ENCODE measurements at regions not wholly inside any gene's neighbourhood (a gene's known extent, or its start where the extent isn't known, plus 50 kb on each side); places are given as distances from the start of the nearest gene placed in this dataset.
"Not testable (repeated sequence)": the region's sequence is repeated elsewhere in the genome, so short reads cannot be mapped to it uniquely, and the experiment has no call there.

- DNase-seq, result no peak
Observed at GRCh38 chr21:41584603-41585176, 76.7 kb upstream of the TMPRSS2 start.

- DNase-seq, result no peak
Observed at GRCh38 chr21:41583274-41583790, 75.4 kb upstream of the TMPRSS2 start.

- DNase-seq, result no peak
Observed at GRCh38 chr21:41582866-41583265, 74.9 kb upstream of the TMPRSS2 start.

DNA sequence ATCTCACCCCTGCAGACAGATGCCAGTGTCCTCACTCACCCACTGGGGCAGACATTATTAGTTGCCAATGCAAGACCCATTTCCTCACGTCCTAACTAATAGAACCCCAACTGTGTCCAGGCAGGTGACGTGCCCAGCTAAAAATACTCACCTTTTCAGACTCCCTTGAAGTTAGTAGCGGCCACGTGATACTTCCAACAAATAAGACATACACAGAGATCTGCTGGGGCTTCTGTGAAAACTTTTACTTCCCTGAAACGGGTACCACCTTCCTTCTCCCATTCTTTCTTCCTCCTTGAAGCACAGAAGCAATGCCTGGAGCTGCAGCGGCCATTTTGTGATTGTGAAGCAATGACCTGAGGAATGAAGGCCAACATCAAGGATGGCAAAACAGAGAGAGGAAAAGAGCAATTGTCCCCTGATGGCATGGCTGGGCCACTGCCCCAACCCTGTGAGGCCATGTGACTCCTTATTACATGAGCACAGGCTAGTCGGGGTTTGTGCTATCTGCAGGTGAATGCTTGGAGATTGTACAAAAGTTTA, 74.4 kb upstream of the TMPRSS2 start:
- DNase-seq, result no peak

DNA sequence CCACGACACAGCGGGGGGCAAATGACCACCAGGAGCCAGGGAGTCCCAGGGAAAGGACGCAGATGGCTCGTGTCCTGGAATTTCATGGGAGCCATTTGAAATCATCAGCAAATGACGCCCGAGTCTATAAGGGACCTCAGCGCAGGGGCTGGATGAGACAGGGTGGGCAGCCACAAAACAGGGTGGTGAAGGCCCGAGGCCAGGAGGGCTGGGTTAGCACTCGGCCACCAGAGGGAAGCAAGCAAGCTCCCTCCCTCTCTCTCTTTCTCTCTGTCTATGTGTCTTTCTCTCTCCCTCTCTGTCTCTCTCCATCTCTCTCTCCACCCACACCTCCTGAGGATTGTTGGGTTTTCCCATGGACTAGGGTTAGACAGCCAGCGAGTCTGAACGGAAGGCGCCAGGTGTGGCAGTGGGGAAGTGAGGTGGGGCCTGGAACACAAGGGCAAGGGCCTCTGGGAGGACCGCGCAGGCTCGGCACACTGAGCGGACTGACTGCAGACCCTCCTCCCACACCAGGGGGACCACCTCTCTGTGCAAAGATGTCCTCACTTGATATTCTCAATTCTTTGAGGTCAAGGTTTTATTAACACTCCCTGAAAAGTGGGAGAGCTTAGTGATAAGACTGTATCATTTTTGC, 73.8 kb upstream of the TMPRSS2 start:
- DNase-seq, result no peak

GRCh38 chr21:41580758-41581554, 73.0 kb upstream of the TMPRSS2 start:
- no peak for DNase-seq

DNA sequence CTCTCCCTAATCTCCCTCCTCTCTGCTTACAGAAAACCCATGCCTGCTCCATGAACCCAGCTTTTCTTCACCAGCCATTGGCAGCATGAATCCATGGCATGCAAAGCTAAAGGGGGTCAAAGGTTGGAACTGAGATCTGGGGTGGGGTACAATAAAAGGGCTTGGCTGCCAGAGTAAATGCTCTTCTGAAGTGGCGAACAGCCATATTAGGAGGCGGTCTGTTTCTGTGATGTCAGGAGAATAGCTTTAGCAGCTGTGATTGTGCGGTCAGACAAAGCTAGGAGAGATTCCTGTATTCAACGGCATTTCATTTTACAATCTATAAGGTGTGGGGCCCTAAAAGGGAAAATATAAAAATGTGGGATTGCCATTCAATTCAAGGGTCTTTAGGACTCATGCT, 71.7 kb upstream of the TMPRSS2 start:
- DNase-seq, result no peak

DNA sequence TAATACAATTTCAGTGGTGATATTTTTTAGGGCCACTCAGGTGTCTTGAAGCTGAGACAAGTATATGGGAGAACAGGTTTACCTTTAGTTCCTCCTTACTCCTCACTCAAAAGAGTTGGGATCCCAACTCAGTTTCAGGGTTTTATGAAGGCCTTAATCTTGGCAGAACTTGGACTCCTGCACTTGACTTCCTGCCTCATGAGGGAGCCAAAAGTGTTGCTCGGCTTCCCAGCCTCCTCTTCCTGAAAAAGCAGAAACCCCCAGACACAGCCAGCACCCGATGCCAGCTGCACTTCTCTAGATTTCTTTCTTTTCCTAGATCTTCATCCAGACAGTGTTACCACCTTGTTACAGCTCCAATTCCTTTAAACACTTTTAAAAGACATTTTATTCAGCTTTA, 70.8 kb upstream of the TMPRSS2 start:
- no peak for DNase-seq

DNA sequence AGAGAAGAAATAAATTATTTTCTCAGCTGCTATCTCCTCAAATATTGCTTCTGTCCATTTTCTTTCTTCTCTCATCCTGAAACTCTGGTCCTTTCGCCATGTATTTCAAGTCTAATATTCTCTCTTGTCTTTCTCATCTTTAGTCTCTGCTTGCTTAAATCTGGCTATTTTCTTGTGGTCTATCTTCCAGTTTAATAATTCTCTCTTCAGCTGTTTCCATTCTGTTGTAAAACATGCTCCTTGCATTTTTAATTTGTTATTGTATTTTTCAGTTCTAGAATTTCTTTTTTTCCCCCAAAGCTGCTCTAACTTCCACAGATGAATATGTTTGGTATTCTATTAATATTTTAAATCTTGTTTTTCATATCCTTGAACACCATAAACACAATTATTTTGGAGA, 70.1 kb upstream of the TMPRSS2 start:
- DNase-seq, result no peak

GRCh38 chr21:41576013-41576615, 68.2 kb upstream of the TMPRSS2 start:
- no peak for DNase-seq

GRCh38 chr21:41573902-41574690, 66.1 kb upstream of the TMPRSS2 start:
- no peak for DNase-seq

DNA sequence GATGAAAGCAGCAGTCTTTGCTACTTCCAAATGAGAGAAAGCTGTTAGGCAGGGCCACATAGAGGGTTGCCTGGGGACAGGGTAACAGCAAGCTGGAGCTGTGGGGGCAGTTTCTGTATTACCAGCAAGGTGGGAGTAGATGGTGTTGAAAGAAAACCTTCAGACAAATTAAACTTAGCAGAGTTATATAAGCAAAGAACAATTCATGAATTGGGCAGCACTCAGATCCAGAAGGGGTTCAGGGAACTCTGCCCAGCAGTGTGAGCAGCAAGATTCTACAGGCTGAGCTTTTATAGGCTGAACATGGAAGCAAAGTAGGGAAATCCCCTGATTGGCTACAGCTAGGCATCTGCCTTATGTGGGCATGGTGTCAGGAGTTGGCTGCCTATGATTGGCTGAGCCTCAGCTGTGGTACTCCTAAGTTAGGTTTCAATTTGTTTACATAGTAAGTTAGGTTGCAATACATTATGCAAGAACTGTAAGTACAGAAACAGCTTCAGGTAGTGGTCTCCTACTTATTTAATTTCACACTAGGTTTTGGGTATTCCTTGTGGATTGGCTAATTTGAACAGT, 64.1 kb upstream of the TMPRSS2 start:
- DNase-seq, result no peak

GRCh38 chr21:41570791-41571355, 62.9 kb upstream of the TMPRSS2 start:
- no peak for DNase-seq

DNA sequence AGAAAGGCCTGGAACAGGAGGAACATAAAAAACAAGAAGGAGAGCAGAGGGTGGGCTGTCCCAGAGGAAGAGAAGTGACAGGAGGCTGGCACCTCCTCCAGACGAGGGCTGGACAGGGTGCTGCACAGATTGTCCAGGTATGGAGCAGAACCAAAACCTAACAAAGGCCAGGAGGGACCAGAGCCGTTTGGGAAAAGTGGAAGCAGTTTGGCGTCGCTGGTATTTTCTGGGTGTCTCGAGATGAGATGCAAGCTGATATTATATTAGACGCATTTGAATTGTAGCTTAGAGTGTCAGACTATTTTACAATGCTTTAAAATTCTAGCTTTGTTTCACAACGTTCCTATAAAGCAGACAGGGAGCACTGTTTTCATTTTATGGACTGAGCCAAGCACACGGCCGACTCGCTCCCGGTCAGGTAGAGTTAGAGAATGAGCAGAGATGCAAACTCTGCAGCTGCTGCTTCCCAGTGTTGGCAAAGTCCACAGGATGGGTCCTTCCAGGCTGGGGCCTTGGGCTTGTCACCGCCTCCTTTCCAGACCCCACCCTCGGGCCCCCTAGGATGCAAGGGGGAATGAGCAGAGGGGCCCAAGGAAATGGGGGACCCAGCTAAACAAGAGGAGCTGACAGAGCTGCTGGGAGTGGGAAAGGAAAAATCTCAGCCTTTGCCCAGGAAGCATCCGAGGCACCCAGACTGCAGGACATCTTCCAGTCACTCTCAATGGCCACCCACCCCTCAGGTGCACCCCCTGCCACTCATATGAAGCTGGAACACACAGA, 60.8 kb upstream of the TMPRSS2 start:
- no peak for DNase-seq

- DNase-seq, result no peak
Observed at GRCh38 chr21:41567901-41568510, 60.0 kb upstream of the TMPRSS2 start.

GRCh38 chr21:41567237-41567636, 59.3 kb upstream of the TMPRSS2 start:
- DNase-seq, result not testable (repeated sequence)

- no peak for DNase-seq
Observed at GRCh38 chr21:41566500-41567014, 58.6 kb upstream of the TMPRSS2 start.

DNA sequence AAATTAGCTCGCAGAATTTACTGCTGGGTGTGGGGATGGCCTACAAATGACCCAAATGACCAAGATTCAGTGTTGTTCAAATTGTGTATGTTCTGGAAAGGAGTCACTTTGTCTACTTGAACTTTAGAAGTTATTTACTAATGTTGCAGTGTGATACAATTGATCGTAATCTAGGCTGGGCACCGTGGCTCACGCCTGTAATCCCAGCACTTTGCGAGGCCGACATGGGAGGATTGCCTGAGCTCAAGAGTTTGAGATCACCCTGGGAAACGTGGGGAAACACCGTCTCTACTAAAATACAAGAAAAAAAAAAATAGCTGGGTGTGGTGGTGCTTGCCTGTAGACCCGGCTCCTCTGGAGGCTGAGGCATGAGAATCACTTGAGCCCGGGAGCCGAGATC, 57.6 kb upstream of the TMPRSS2 start:
- DNase-seq, result no peak

- peak in 1 of 5 donors; percentile 80 for DNase-seq
Observed at GRCh38 chr21:41564871-41565274, 56.9 kb upstream of the TMPRSS2 start.
